B cell (primary cell): ENCODE measurements at regions not wholly inside any gene's neighbourhood (a gene's known extent, or its start where the extent isn't known, plus 50 kb on each side); places are given as distances from the start of the nearest gene placed in this dataset.

ENCODE experiments used
- CTCF ChIP-seq: fragments of 200-600 bp; IDR thresholded peaks from one replicate; pipeline ENCODE4 v1.8.0; 2022; ENCODE audit warnings: antibody characterized with exemption, mild to moderate bottlenecking
- EZH2 ChIP-seq: IDR thresholded peaks from 2 replicates; pipeline ENCODE4 v1.6.1; 2012; ENCODE audit warnings: borderline replicate concordance, low read depth, mild to moderate bottlenecking, moderate library complexity, low read length; ENCODE audit not compliant: insufficient read depth, poor library complexity, severe bottlenecking

GRCh38 chr5:14028938-14029584 is 84.6 kb upstream of the DNAH5 start:
- TF ChIP-seq CTCF (no peak), EZH2 (no peak)
